ENCODE measurements at regions not wholly inside any gene's neighbourhood (a gene's known extent, or its start where the extent isn't known, plus 50 kb on each side); places are given as distances from the start of the nearest gene placed in this dataset.

- Histone ChIP-seq H3K4me2 (no peak overlapping the region), H3K9me2 (no peaks in the 10 kb centered on the region), H3K79me2 (ENCODE audit: insufficient read depth) (no peaks in the 10 kb centered on the region), H3K36me3 (replicated peaks in 1 of 2; ENCODE audit: control insufficient read depth in 1 of 2, insufficient read depth in 2 of 2, low read length in 1 of 2) (no peaks in the 10 kb centered on the region), H3K27ac (ENCODE audit: low read depth in 2 of 2, low read length in 1 of 2) (no peak overlapping the region), H3K9ac (no peak overlapping the region), H3K4me1 (ENCODE audit: control insufficient read depth in 1 of 2, insufficient read depth in 2 of 2, low read depth in 1 of 2, low read length in 1 of 2) (no peaks in the 10 kb centered on the region), H3K27me3 (ENCODE audit: insufficient read depth) (no peaks in the 10 kb centered on the region; the same call in 1 of the 2 replicates), H3K9me3 (no peaks in the 10 kb centered on the region), H3F3A (replicated peaks; ENCODE audit: insufficient read depth) (no peaks in the 10 kb centered on the region), H3K4me3 (ENCODE audit: low read depth in 2 of 2, low read length in 1 of 2) (no peak overlapping the region), H4K20me1 (ENCODE audit: insufficient read depth) (no peaks in the 10 kb centered on the region), H2AFZ (ENCODE audit: low read depth) (no peak overlapping the region)
- no peak for TF ChIP-seq MXI1 (IDR thresholded peaks at IDR 0.05; ENCODE audit: low read depth, low read length)
- TF ChIP-seq RAD21 (IDR thresholded peaks at IDR 0.05; ENCODE audit: low read length), result no peak
- no peak for DNase-seq
- CTCF ChIA-PET, result no interaction called here
- 0% methylated on average over 1 of the region's 1 CpG for WGBS (ENCODE audit: low lambda C conversion rate)
- POLR2A ChIA-PET, result no interaction called here
These were observed 102.0 kb upstream of the PPM1H start for GRCh38 chr12:63036974-63037335.

- 18% methylated on average over 1 of the region's 1 CpG for WGBS (ENCODE audit: low lambda C conversion rate)
- ChIA-PET POLR2A (no interaction called here), CTCF (no interaction called here)
- no peaks in the 10 kb centered on the region for H3F3A ChIP-seq (replicated peaks; ENCODE audit: insufficient read depth)
- H3K9me2 ChIP-seq, result no peaks in the 10 kb centered on the region
- TF ChIP-seq NFIC (IDR thresholded peaks at IDR 0.05; ENCODE audit: borderline replicate concordance), result no peak
- no peak for TF ChIP-seq SMC3 (IDR thresholded peaks at IDR 0.05; ENCODE audit: low read depth, low read length)
- TF ChIP-seq, protein P1, sequence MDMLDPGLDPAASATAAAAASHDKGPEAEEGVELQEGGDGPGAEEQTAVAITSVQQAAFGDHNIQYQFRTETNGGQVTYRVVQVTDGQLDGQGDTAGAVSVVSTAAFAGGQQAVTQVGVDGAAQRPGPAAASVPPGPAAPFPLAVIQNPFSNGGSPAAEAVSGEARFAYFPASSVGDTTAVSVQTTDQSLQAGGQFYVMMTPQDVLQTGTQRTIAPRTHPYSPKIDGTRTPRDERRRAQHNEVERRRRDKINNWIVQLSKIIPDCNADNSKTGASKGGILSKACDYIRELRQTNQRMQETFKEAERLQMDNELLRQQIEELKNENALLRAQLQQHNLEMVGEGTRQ (IDR thresholded peaks at IDR 0.05; ENCODE audit: borderline replicate concordance, low read depth, low read length), result no peak
- TF ChIP-seq, protein P2, sequence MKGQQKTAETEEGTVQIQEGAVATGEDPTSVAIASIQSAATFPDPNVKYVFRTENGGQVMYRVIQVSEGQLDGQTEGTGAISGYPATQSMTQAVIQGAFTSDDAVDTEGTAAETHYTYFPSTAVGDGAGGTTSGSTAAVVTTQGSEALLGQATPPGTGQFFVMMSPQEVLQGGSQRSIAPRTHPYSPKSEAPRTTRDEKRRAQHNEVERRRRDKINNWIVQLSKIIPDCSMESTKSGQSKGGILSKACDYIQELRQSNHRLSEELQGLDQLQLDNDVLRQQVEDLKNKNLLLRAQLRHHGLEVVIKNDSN (IDR thresholded peaks at IDR 0.05; ENCODE audit: borderline replicate concordance, low read depth), result no peak
- TF ChIP-seq JUND (IDR thresholded peaks at IDR 0.05), result no peak
- TF ChIP-seq ELF1 (IDR thresholded peaks at IDR 0.05), result no peak
- no peak for TF ChIP-seq MAX (IDR thresholded peaks at IDR 0.05; ENCODE audit: low read depth)
- no peak overlapping the region for H3K4me2 ChIP-seq
- H3K4me3 ChIP-seq (ENCODE audit: low read depth in 2 of 2, low read length in 1 of 2), result no peak overlapping the region
- H3K36me3 ChIP-seq (replicated peaks in 1 of 2; ENCODE audit: control insufficient read depth in 1 of 2, insufficient read depth in 2 of 2, low read length in 1 of 2), result no peaks in the 10 kb centered on the region
- no peak for DNase-seq
- no peak overlapping the region for H3K9ac ChIP-seq
- H3K4me1 ChIP-seq (ENCODE audit: control insufficient read depth in 1 of 2, insufficient read depth in 2 of 2, low read depth in 1 of 2, low read length in 1 of 2), result no peaks in the 10 kb centered on the region
- no peaks in the 10 kb centered on the region for H3K9me3 ChIP-seq
- H2AFZ ChIP-seq (ENCODE audit: low read depth), result no peak overlapping the region
- no peaks in the 10 kb centered on the region; the same call in 1 of the 2 replicates for H3K27me3 ChIP-seq (ENCODE audit: insufficient read depth)
- H4K20me1 ChIP-seq (ENCODE audit: insufficient read depth), result no peaks in the 10 kb centered on the region
- H3K79me2 ChIP-seq (ENCODE audit: insufficient read depth), result no peaks in the 10 kb centered on the region
- H3K27ac ChIP-seq (ENCODE audit: low read depth in 2 of 2, low read length in 1 of 2), result no peak overlapping the region
These were observed 101.4 kb upstream of the PPM1H start for GRCh38 chr12:63036216-63036973.

GRCh38 chr12:63034601-63035000 is 99.7 kb upstream of the PPM1H start:
- Histone ChIP-seq H3K27me3 (ENCODE audit: insufficient read depth) (no peaks in the 10 kb centered on the region; the same call in 1 of the 2 replicates), H3K4me3 (ENCODE audit: low read depth in 2 of 2, low read length in 1 of 2) (no peak overlapping the region), H3K9ac (no peak overlapping the region), H3K36me3 (replicated peaks in 1 of 2; ENCODE audit: control insufficient read depth in 1 of 2, insufficient read depth in 2 of 2, low read length in 1 of 2) (no peaks in the 10 kb centered on the region), H3K79me2 (ENCODE audit: insufficient read depth) (no peaks in the 10 kb centered on the region), H3K9me3 (no peaks in the 10 kb centered on the region), H4K20me1 (ENCODE audit: insufficient read depth) (no peaks in the 10 kb centered on the region), H3F3A (replicated peaks; ENCODE audit: insufficient read depth) (no peaks in the 10 kb centered on the region), H3K9me2 (no peaks in the 10 kb centered on the region), H3K4me1 (ENCODE audit: control insufficient read depth in 1 of 2, insufficient read depth in 2 of 2, low read depth in 1 of 2, low read length in 1 of 2) (no peaks in the 10 kb centered on the region), H3K4me2 (no peak overlapping the region), H3K27ac (ENCODE audit: low read depth in 2 of 2, low read length in 1 of 2) (no peak overlapping the region), H2AFZ (ENCODE audit: low read depth) (no peak overlapping the region)
- CTCF ChIA-PET, result no interaction called here
- 3% methylated on average over 5 of the region's 5 CpGs for WGBS (ENCODE audit: low lambda C conversion rate)
- no peak for DNase-seq
- POLR2A ChIA-PET, result no interaction called here
- no peak for TF ChIP-seq SIN3A (IDR thresholded peaks at IDR 0.05; ENCODE audit: borderline replicate concordance, low read depth, low read length)
- no peak for TF ChIP-seq GABPA (IDR thresholded peaks at IDR 0.05; ENCODE audit: low read depth)
- TF ChIP-seq MAX (IDR thresholded peaks at IDR 0.05; ENCODE audit: low read depth), result no peak
- TF ChIP-seq CHD2 (IDR thresholded peaks at IDR 0.05; ENCODE audit: low read length, partially characterized antibody), result no peak
- TF ChIP-seq NRF1 (IDR thresholded peaks at IDR 0.05; ENCODE audit: low read depth, low read length), result no peak
- TF ChIP-seq RAD21 (IDR thresholded peaks at IDR 0.05; ENCODE audit: low read length), result no peak
- TF ChIP-seq SMC3 (IDR thresholded peaks at IDR 0.05; ENCODE audit: low read depth, low read length), result no peak
- no peak for TF ChIP-seq NFIC (IDR thresholded peaks at IDR 0.05; ENCODE audit: borderline replicate concordance)
- no peak for TF ChIP-seq TCF12 (IDR thresholded peaks at IDR 0.05)
- no peak for TF ChIP-seq YY1 (IDR thresholded peaks at IDR 0.05; ENCODE audit: low read depth)
- no peak for TF ChIP-seq RCOR1 (IDR thresholded peaks at IDR 0.05; ENCODE audit: low read length)
- TF ChIP-seq ELF1 (IDR thresholded peaks at IDR 0.05), result no peak
- TF ChIP-seq, protein P1 (IDR thresholded peaks at IDR 0.05; ENCODE audit: borderline replicate concordance, low read depth, low read length), result no peak
- TF ChIP-seq, protein P2 (IDR thresholded peaks at IDR 0.05; ENCODE audit: borderline replicate concordance, low read depth), result no peak
- no peak for TF ChIP-seq MEF2A (IDR thresholded peaks at IDR 0.05; ENCODE audit: borderline replicate concordance, low read depth)
- no peak for TF ChIP-seq POLR2AphosphoS5 (IDR thresholded peaks at IDR 0.05; ENCODE audit: low read depth, low read length)

Measured in SK-N-SH (cell line).